IPS-15b (cell line): ENCODE measurements at regions not wholly inside any gene's neighbourhood (a gene's known extent, or its start where the extent isn't known, plus 50 kb on each side); places are given as distances from the start of the nearest gene placed in this dataset.
"Not testable (repeated sequence)": the region's sequence is repeated elsewhere in the genome, so short reads cannot be mapped to it uniquely, and the experiment has no call there.

Experiments used
- H3K27me3 ChIP-seq: one replicate; pipeline ENCODE4 v1.6.1; 2013; ENCODE audit warnings: low read length; ENCODE audit not compliant: control insufficient read depth, insufficient read depth
- H3K36me3 ChIP-seq: one replicate; pipeline ENCODE4 v1.6.1; 2013; ENCODE audit warnings: low read length; ENCODE audit not compliant: control insufficient read depth, insufficient read depth
- H3K4me1 ChIP-seq: one replicate; pipeline ENCODE4 v1.6.1; 2013; ENCODE audit warnings: mild to moderate bottlenecking, low read length; ENCODE audit not compliant: control insufficient read depth, insufficient read depth
- H3K4me3 ChIP-seq: one replicate; pipeline ENCODE4 v1.5.1; 2013; ENCODE audit warnings: low read depth, low read length
- H3K9ac ChIP-seq: one replicate; pipeline ENCODE4 v1.6.1; 2013; ENCODE audit warnings: low read depth, mild to moderate bottlenecking, low read length
- H3K9me3 ChIP-seq: one replicate; pipeline ENCODE4 v1.6.1; 2013; ENCODE audit warnings: mild to moderate bottlenecking, low read length; ENCODE audit not compliant: control insufficient read depth, insufficient read depth

DNA sequence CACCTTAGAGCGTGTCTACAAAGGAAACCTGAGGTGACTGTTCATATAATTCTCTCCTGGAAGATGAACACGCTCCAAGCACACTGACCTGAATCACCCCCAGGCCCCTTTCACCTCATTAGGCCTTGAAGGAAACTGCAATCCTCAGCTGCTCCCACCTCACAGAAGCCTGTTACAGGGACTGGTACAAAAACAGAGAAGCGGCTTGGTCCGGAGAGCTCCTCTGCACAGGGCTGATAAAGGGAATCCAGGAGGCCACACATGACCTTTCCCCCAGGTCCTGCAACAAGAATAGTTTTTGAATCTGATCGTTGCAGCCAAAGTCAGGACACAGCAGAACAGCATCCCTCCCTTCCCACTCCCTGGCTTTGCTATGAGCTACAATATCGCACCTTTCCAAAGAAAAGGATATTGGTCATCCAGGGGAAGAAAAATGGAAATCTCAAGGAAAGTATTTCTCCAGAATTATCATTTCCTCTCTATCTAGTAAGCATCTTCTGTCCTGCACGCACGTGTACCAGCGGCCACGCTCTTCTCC is 666.7 kb downstream of the UQCRFS1 start:
- peaks cover 3% of the 10 kb centered on the region for H3K4me1 ChIP-seq
- H3K36me3 ChIP-seq: peaks cover 2% of the 10 kb centered on the region
- no peak overlapping the region for H3K4me3 ChIP-seq
- no peaks in the 10 kb centered on the region for H3K27me3 ChIP-seq
- H3K9me3 ChIP-seq: no peaks in the 10 kb centered on the region
- no peak overlapping the region for H3K9ac ChIP-seq

DNA sequence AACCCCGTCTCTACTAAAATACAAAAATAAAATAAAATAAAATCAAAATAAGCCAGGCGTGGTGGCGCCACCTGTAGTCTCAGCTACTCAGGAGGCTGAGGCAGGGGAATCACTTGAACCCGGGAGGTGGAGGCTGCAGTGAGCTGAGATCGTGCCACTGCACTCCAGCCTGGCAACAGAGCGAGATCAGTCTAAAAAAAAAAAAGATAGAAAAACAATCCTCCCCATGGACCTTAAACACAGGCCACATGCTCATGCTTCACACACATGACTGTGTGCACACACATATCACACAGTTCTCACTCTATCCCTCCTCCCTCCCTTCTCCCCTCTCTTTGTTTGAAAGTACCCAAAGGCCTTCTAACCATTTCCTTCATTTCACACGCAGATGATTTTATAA is 667.6 kb downstream of the UQCRFS1 start:
- H3K9ac ChIP-seq, H3K4me1 ChIP-seq, H3K27me3 ChIP-seq, H3K36me3 ChIP-seq, H3K4me3 ChIP-seq, H3K9me3 ChIP-seq: not testable (repeated sequence)

DNA sequence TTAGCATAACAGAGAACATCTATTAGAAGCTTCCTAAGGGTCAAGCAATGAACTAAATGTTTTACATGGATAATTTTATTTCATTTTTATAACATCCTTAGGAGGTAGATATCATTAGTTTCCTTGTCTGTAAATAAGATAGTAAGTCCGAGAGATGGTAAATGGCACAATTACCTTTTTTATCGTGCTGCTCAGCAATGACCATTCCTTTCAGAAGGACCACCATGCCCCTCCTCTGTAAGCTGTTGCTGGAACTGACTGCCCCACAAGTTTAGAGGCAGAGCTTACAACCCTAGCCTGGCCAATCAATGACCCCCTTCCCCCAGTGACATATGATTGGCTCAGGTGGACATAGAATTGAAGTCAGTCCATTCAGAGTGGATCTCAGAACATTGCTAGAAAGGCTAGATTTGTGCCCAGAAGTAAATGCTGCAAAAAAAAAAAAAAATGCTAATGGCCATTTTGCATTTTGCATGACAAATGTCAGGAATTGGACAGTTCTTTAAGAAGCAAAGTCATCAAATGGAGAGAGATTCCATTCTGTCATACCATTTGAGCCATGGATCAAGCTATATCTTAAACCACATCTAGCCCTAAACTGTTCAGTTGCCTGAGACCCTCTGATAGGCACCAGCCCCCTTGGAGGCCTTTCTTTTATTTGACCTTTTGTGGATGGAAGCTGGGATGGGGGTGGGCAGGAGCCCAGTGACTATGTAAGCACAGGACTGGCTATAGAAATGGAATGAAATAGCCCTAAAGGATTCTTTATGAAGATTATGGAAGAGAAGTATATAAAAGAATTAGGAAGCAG is 668.3 kb downstream of the UQCRFS1 start:
- no peaks in the 10 kb centered on the region for H3K9me3 ChIP-seq
- no peak overlapping the region for H3K4me3 ChIP-seq
- peaks cover 3% of the 10 kb centered on the region for H3K4me1 ChIP-seq
- H3K36me3 ChIP-seq: peaks cover 2% of the 10 kb centered on the region
- no peaks in the 10 kb centered on the region for H3K27me3 ChIP-seq
- H3K9ac ChIP-seq: no peak overlapping the region

DNA sequence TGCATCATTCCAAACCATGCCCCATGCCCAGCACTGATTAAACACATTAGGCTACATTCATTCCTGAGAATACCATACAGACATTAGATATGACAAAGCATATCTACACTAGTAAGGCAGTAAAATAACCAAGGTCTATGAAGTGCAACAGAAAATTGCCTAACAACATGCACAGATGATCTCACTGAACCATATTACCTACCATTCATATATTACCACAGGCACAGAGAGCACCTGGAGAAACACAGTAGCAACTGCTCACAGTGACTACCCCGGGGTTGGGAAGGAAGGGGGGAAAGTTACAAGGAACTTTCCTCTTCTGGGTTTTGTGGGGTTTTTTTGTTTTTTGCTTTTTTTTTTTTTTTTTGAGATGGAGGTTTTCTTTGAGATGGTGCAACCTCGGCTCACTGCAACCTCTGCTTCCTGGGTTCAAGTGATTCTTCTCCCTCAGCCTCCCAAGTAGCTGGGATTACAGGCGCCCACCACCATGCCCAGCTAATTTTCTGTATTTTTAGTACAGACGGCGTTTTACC is 669.6 kb downstream of the UQCRFS1 start:
- H3K4me1 ChIP-seq: peaks cover 3% of the 10 kb centered on the region
- no peaks in the 10 kb centered on the region for H3K9me3 ChIP-seq
- no peak overlapping the region for H3K4me3 ChIP-seq
- H3K27me3 ChIP-seq: no peaks in the 10 kb centered on the region
- H3K36me3 ChIP-seq: peaks cover 2% of the 10 kb centered on the region
- H3K9ac ChIP-seq: no peak overlapping the region

DNA sequence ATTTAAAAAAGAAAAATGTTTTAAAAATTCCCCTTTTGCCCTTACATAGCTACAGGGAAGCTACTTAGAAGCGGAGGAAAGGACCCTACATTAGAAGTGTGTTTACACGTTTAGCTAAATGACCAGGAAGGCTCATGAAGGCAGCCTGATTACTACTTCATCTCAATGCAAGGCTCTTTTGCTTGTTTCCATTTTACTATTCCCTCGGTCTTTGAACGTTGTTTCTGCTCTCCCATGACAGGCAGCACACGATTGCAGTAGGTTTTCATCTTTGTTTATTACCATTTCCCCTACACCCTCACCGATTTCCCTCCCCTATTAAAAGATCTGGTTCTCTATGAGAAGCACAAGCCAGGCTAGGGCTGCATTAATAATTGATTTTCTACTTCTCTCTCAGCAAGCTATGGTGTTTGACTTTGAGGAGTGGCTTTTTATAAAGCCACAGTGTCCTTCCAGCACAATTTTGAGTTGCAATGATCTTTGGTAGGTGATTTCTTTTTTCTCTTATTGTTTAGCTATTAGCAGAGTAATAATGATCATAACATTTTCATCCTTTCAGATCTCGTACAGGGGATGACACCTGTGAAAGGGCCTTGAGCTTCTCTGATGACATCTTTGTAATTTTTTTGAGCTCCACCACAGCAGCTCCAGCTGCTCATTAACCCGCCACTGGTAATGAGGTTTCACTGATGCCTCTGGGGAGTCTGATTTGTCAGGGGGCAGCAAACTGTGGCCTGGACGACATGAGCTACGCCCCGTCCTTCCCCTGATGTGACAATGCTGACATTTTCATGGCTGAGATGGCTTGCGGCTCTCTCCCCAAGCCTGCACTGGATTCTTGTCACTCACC is 670.3 kb downstream of the UQCRFS1 start:
- Histone ChIP-seq H3K4me3 (no peak overlapping the region), H3K27me3 (no peaks in the 10 kb centered on the region), H3K9ac (no peak overlapping the region), H3K4me1 (peaks cover 3% of the 10 kb centered on the region), H3K36me3 (peaks cover 2% of the 10 kb centered on the region), H3K9me3 (no peaks in the 10 kb centered on the region)

DNA sequence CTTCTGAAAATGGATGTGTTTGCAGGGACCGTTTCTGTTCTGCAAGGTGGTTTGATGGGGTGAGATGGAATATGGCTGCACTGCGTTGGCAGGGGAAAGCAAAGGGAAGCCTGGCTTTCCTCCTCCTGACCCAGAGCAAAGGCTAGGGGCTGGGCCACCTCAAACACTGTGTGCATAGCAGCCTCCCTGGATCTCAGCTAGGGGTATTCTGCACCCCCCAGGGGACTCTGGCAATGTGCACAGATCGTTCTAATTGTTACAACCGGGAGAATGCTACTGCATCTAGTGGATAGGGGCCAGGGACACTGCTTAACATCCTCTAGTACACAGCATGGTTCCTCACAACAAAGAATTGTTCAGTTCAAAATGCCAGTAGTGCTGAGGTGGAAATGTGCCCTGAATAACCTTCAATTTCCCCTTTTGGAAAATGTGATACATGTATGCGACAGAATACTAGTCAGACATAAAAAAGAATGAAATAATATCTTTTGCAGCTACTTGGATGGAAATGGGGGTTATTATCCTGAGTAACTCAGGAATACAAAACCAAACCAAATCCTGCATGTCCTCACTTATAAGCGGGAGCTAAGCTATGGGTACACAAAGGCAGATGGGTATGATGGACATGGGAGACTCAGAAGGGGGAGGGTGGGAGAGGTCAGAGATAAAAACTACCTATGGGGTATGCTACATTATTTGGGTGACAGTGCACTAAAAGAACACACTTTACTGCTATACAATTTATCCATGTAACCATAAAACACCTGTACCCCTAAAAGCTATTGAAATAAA is 671.2 kb downstream of the UQCRFS1 start:
- Histone ChIP-seq H3K9me3 (no peaks in the 10 kb centered on the region), H3K36me3 (no peaks in the 10 kb centered on the region), H3K4me1 (peaks cover 3% of the 10 kb centered on the region), H3K4me3 (no peak overlapping the region), H3K9ac (no peak overlapping the region), H3K27me3 (no peaks in the 10 kb centered on the region)

DNA sequence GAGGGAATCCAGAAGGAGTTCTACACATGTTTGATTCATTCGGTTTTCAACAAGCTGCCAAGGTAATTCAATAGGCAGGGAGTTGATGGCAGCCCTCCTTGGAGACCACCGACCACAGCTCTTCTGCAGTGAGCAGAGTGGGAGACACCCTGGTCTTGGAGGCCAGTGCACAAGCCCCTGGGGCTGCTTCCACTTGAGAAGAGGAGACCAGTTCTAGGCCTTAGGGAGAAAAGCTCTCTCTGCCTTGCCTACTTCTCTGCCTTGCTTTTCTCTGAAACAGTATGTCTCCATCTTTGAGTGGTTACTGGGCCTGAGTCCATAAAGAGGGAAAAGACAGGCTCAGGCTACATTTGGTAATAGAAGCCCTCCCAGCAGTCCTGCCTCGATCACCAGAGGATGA is 671.9 kb downstream of the UQCRFS1 start:
- no peaks in the 10 kb centered on the region for H3K36me3 ChIP-seq
- no peak overlapping the region for H3K4me3 ChIP-seq
- no peaks in the 10 kb centered on the region for H3K27me3 ChIP-seq
- H3K9ac ChIP-seq: no peak overlapping the region
- no peaks in the 10 kb centered on the region for H3K9me3 ChIP-seq
- H3K4me1 ChIP-seq: peaks cover 3% of the 10 kb centered on the region

DNA sequence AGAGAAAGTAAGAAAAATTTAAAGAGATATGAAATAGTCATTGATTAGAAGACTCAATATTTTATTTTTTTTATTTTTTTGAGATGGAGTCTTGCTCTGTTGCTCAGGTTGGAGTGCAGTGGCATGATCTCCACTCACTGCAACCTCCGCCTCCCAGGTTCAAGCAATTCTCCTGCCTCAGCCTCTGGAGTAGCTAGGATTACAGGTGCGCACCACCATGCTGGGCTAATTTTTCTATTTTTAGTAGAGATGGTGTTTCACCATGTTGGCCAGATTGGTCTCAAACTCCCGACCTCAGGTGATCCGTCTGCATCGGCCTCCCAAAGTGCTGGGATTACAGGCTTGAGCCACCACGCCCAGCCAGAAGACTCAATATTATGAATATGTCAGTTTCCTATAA is 672.6 kb downstream of the UQCRFS1 start:
- H3K27me3 ChIP-seq, H3K36me3 ChIP-seq, H3K4me3 ChIP-seq, H3K9me3 ChIP-seq, H3K9ac ChIP-seq, H3K4me1 ChIP-seq: not testable (repeated sequence)

DNA sequence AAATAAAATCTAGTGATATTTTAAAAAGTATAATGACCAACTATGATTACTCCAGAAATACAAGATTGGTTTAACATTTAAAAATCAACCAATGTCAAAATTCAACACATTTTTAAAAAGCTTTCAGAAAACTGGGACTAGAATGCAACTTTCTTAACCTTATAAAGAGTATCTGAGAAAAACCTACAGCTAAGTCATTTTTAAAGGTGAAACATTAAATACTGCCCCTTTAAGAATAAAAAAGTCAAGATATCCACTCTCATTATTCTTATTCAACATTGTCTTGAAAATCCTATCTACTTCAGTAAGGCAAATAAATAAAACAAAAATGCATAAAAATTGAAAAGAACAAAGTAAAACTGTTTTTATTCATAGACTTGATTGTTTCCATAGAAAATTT is 673.2 kb downstream of the UQCRFS1 start:
- H3K4me1 ChIP-seq: peaks cover 2% of the 10 kb centered on the region
- no peak overlapping the region for H3K4me3 ChIP-seq
- no peaks in the 10 kb centered on the region for H3K27me3 ChIP-seq
- no peak overlapping the region for H3K9ac ChIP-seq
- H3K36me3 ChIP-seq: no peaks in the 10 kb centered on the region
- H3K9me3 ChIP-seq: no peaks in the 10 kb centered on the region

DNA sequence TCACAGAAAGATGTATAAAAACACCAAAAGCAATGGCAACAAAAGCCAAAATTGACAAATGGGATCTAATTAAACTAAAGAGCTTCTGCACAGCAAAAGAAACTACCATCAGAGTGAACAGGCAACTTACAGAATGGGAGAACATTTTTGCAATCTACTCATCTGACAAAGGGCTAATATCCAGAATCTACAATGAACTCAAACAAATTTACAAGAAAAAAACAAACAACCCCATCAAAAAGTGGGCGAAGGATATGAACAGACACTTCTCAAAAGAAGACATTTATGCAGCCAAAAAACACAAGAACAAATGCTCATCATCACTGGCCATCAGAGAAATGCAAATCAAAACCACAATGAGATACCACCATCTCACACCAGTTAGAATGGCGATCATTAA is 674.4 kb downstream of the UQCRFS1 start:
- not testable (repeated sequence) for H3K4me3 ChIP-seq, H3K9me3 ChIP-seq, H3K27me3 ChIP-seq, H3K9ac ChIP-seq, H3K4me1 ChIP-seq, H3K36me3 ChIP-seq

DNA sequence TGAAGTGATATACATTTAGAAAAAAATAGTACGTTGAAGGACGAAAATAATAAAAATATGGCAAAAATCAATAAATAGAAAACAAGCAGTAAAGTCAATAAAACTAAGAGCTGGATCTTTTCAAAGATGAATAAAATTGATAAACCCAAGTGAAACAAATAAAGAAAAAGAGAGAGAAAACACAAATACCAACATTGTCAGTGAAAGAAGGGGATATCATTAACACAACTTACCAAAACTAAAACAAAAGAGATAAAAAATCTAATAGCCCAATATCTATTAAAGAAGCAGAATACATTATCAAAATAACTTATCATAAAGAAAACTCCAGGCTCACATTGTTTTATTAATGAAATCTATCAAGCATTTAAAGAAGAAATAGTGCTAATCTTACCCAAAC is 675.1 kb downstream of the UQCRFS1 start:
- no peaks in the 10 kb centered on the region for H3K9me3 ChIP-seq
- H3K4me3 ChIP-seq: no peak overlapping the region
- no peaks in the 10 kb centered on the region for H3K36me3 ChIP-seq
- H3K27me3 ChIP-seq: no peaks in the 10 kb centered on the region
- no peak overlapping the region for H3K9ac ChIP-seq
- H3K4me1 ChIP-seq: no peaks in the 10 kb centered on the region
